GM23338 (cell line): ENCODE measurements at regions not wholly inside any gene's neighbourhood (a gene's known extent, or its start where the extent isn't known, plus 50 kb on each side); places are given as distances from the start of the nearest gene placed in this dataset.

ENCODE experiments used
- CTCF ChIP-seq, 2 experiments: fragments of 200-600 bp in 1 of 2; sonication (generic) in 1 of 2; conservative IDR thresholded peaks; 2 replicates each; pipeline versions ENCODE4 v1.5.1 to v1.6.1; 2016 to 2017; ENCODE audit warnings: antibody characterized with exemption in 2 of 2, low read depth in 2 of 2, mild to moderate bottlenecking in 2 of 2, moderate library complexity in 1 of 2
- ETS1 ChIP-seq: IDR thresholded peaks from 2 replicates; pipeline ENCODE4 v1.6.1; 2016; ENCODE audit warnings: antibody characterized with exemption
- EZH2 ChIP-seq: fragments of 200-600 bp; sonication (generic); IDR thresholded peaks from one replicate; pipeline ENCODE4 v1.8.0; 2017; ENCODE audit warnings: antibody characterized with exemption, mild to moderate bottlenecking, low read depth; ENCODE audit not compliant: unreplicated experiment
- JUNB ChIP-seq: IDR thresholded peaks from one replicate; pipeline ENCODE4 v1.6.1; 2016; ENCODE audit warnings: antibody characterized with exemption; ENCODE audit not compliant: unreplicated experiment
- POLR2AphosphoS5 ChIP-seq: IDR thresholded peaks from 2 replicates; pipeline ENCODE4 v1.6.1; 2016; ENCODE audit warnings: antibody characterized with exemption, low read depth
- REST ChIP-seq: IDR thresholded peaks from one replicate; pipeline ENCODE4 v1.6.1; 2018; ENCODE audit warnings: antibody characterized with exemption; ENCODE audit not compliant: unreplicated experiment

- no peak for TF ChIP-seq POLR2AphosphoS5
- TF ChIP-seq EZH2, result no peak
- peak; percentile 16 to 35; a peak in 2 of 4 replicates for TF ChIP-seq CTCF (conservative IDR thresholded peaks at IDR 0.05; ENCODE audit: low read depth in 2 of 2)
- TF ChIP-seq JUNB, result no peak
- TF ChIP-seq ETS1, result no peak
- TF ChIP-seq REST, result no peak
Measured at GRCh38 chr1:68751723-68752122, 254.8 kb upstream of the DEPDC1 start.
